ENCODE measurements at regions not wholly inside any gene's neighbourhood (a gene's known extent, or its start where the extent isn't known, plus 50 kb on each side); places are given as distances from the start of the nearest gene placed in this dataset.

DNA sequence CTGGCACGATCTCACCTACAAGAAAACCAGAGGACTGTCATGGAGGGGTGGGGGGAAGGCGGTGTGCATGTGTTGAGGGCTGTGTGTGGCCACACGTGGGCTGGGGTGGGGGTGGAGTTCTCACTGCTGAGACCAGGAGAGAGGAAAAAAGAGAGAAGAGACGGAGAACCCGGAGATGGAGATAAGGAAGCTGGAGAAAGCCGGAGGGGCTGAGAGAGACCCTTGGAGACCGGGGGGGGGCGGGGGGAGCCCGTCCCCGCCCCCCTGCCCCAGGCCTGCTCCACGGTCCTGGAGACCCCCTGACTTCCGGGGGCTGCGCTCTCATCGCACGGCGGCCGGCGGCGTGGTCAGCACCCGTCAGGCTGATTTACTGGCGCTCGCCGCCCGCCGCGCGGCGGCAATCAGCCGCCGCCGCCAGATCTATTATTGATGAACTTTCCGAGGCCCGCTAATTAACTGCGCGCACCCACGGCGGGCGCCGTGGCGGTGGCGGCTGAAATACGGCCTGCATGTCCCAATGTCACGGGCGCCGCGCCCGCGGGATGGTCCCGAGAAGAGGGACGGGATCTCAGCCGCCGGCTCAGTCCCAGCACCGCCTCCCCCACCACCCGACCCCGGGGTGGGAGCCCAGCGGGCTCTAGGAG lies 187.4 kb downstream of the MN1 start:
- TF ChIP-seq POLR2A (IDR thresholded peaks at IDR 0.05) (no peak), POLR2AphosphoS5 (IDR thresholded peaks at IDR 0.05) (no peak), EP300 (IDR thresholded peaks at IDR 0.05) (no peak)
- TF ChIP-seq, protein P1, sequence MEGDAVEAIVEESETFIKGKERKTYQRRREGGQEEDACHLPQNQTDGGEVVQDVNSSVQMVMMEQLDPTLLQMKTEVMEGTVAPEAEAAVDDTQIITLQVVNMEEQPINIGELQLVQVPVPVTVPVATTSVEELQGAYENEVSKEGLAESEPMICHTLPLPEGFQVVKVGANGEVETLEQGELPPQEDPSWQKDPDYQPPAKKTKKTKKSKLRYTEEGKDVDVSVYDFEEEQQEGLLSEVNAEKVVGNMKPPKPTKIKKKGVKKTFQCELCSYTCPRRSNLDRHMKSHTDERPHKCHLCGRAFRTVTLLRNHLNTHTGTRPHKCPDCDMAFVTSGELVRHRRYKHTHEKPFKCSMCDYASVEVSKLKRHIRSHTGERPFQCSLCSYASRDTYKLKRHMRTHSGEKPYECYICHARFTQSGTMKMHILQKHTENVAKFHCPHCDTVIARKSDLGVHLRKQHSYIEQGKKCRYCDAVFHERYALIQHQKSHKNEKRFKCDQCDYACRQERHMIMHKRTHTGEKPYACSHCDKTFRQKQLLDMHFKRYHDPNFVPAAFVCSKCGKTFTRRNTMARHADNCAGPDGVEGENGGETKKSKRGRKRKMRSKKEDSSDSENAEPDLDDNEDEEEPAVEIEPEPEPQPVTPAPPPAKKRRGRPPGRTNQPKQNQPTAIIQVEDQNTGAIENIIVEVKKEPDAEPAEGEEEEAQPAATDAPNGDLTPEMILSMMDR (IDR thresholded peaks at IDR 0.05), result no peak

All from stomach (tissue), 4 donors.